ENCODE measurements at regions not wholly inside any gene's neighbourhood (a gene's known extent, or its start where the extent isn't known, plus 50 kb on each side); places are given as distances from the start of the nearest gene placed in this dataset.
"Not testable (repeated sequence)": the region's sequence is repeated elsewhere in the genome, so short reads cannot be mapped to it uniquely, and the experiment has no call there.

GRCh38 chr12:84157170-84157569, 755.4 kb downstream of the SLC6A15 start:
- H3K4me1 Mint-ChIP-seq (ENCODE audit: low read depth) = no peaks in the 10 kb centered on the region
- no peak overlapping the region for H3K27ac ChIP-seq (ENCODE audit: low read depth in 1 of 2, low read length in 2 of 2)
- ChIA-PET POLR2A (no interaction called here), CTCF (no interaction called here)
- H3K27ac Mint-ChIP-seq = no peak overlapping the region
- no peak for TF ChIP-seq CTCF (IDR thresholded peaks at IDR 0.05)
- intact Hi-C loops (cut with DNase I, micrococcal nuclease) = no loop called here
- no peaks in the 10 kb centered on the region for H3K4me1 ChIP-seq (ENCODE audit: insufficient read depth, low read length)
- no peak for DNase-seq
- H3K36me3 ChIP-seq (ENCODE audit: insufficient read depth, low read length) = no peaks in the 10 kb centered on the region
- H3K9me3 ChIP-seq (ENCODE audit: control insufficient read depth in 1 of 2, insufficient read depth in 1 of 2, low read length in 2 of 2) = peaks cover 0 to 11% of the 10 kb centered on the region in 2 experiments
- ATAC-seq (ENCODE audit: poor library complexity) = no peak
- H3K36me3 Mint-ChIP-seq (ENCODE audit: low read depth) = no peaks in the 10 kb centered on the region
- H3K4me3 Mint-ChIP-seq = no peak overlapping the region
- H3K4me3 ChIP-seq (ENCODE audit: low read length) = no peak overlapping the region
- H3K9me3 Mint-ChIP-seq = no peaks in the 10 kb centered on the region
- no peaks in the 10 kb centered on the region for H3K27me3 ChIP-seq (ENCODE audit: control insufficient read depth in 1 of 2, insufficient read depth in 2 of 2, low read length in 2 of 2)
- H3K27me3 Mint-ChIP-seq = no peaks in the 10 kb centered on the region

- H3K36me3 ChIP-seq (ENCODE audit: insufficient read depth, low read length); H3K4me3 ChIP-seq (ENCODE audit: low read length); H3K9me3 ChIP-seq (ENCODE audit: control insufficient read depth in 1 of 2, insufficient read depth in 1 of 2, low read length in 2 of 2); CTCF ChIA-PET; H3K4me3 Mint-ChIP-seq; H3K36me3 Mint-ChIP-seq (ENCODE audit: low read depth); POLR2A ChIA-PET; ATAC-seq (ENCODE audit: poor library complexity); H3K27me3 ChIP-seq (ENCODE audit: control insufficient read depth in 1 of 2, insufficient read depth in 2 of 2, low read length in 2 of 2); H3K27me3 Mint-ChIP-seq; H3K27ac Mint-ChIP-seq; H3K4me1 Mint-ChIP-seq (ENCODE audit: low read depth); H3K4me1 ChIP-seq (ENCODE audit: insufficient read depth, low read length); H3K27ac ChIP-seq (ENCODE audit: low read depth in 1 of 2, low read length in 2 of 2); DNase-seq; H3K9me3 Mint-ChIP-seq; intact Hi-C loops (cut with DNase I, micrococcal nuclease): not testable (repeated sequence)
Observed at GRCh38 chr12:84154991-84155930, 757.3 kb downstream of the SLC6A15 start.

GRCh38 chr12:84154439-84154990, 758.1 kb downstream of the SLC6A15 start:
- H3K4me1 ChIP-seq (ENCODE audit: insufficient read depth, low read length); H3K4me1 Mint-ChIP-seq (ENCODE audit: low read depth); H3K4me3 ChIP-seq (ENCODE audit: low read length); DNase-seq; H3K36me3 Mint-ChIP-seq (ENCODE audit: low read depth); H3K27ac ChIP-seq (ENCODE audit: low read depth in 1 of 2, low read length in 2 of 2); H3K27ac Mint-ChIP-seq; CTCF ChIA-PET; H3K27me3 ChIP-seq (ENCODE audit: control insufficient read depth in 1 of 2, insufficient read depth in 2 of 2, low read length in 2 of 2); ATAC-seq (ENCODE audit: poor library complexity); POLR2A ChIA-PET; H3K36me3 ChIP-seq (ENCODE audit: insufficient read depth, low read length); intact Hi-C loops (cut with DNase I, micrococcal nuclease); H3K4me3 Mint-ChIP-seq; H3K9me3 Mint-ChIP-seq; H3K27me3 Mint-ChIP-seq: not testable (repeated sequence)
- peaks cover 0 to 11% of the 10 kb centered on the region in 2 experiments for H3K9me3 ChIP-seq (ENCODE audit: control insufficient read depth in 1 of 2, insufficient read depth in 1 of 2, low read length in 2 of 2)

GRCh38 chr12:84150201-84150600, 762.4 kb downstream of the SLC6A15 start:
- no peak overlapping the region for H3K27ac ChIP-seq (ENCODE audit: low read depth in 1 of 2, low read length in 2 of 2)
- Mint-ChIP-seq H3K27ac (no peak overlapping the region), H3K27me3 (no peaks in the 10 kb centered on the region), H3K9me3 (peaks cover 9% of the 10 kb centered on the region), H3K4me1 (ENCODE audit: low read depth) (no peaks in the 10 kb centered on the region), H3K4me3 (no peak overlapping the region), H3K36me3 (ENCODE audit: low read depth) (no peaks in the 10 kb centered on the region)
- H3K9me3 ChIP-seq (ENCODE audit: control insufficient read depth in 1 of 2, insufficient read depth in 1 of 2, low read length in 2 of 2) = peaks cover 0 to 12% of the 10 kb centered on the region in 2 experiments
- ChIA-PET POLR2A (no interaction called here), CTCF (no interaction called here)
- no peak for TF ChIP-seq CTCF (IDR thresholded peaks at IDR 0.05)
- no peaks in the 10 kb centered on the region for H3K4me1 ChIP-seq (ENCODE audit: insufficient read depth, low read length)
- intact Hi-C loops (cut with DNase I, micrococcal nuclease) = no loop called here
- no peak for ATAC-seq (ENCODE audit: poor library complexity)
- no peaks in the 10 kb centered on the region for H3K27me3 ChIP-seq (ENCODE audit: control insufficient read depth in 1 of 2, insufficient read depth in 2 of 2, low read length in 2 of 2)
- no peak overlapping the region for H3K4me3 ChIP-seq (ENCODE audit: low read length)
- DNase-seq = no peak
- no peaks in the 10 kb centered on the region for H3K36me3 ChIP-seq (ENCODE audit: insufficient read depth, low read length)

Data from CD4-positive, alpha-beta T cell (primary cell).